Mucosa of descending colon (tissue), 3 donors: ENCODE measurements at regions not wholly inside any gene's neighbourhood (a gene's known extent, or its start where the extent isn't known, plus 50 kb on each side); places are given as distances from the start of the nearest gene placed in this dataset.

ENCODE experiments used
- ATAC-seq: fragments of 200-7000 bp; cut with Tn5 transposase; one replicate; pipeline ENCODE4 v1.9.1; 2020; ENCODE audit warnings: mild to moderate bottlenecking, moderate library complexity
- DNase-seq, 3 donors: peaks; one replicate each; pipeline ENCODE4 v3.0.0-alpha.2; 2020
- H3K36me3 ChIP-seq: fragments of 200-600 bp; one replicate; pipeline ENCODE4 v1.8.0; 2021; ENCODE audit warnings: low read depth, mild to moderate bottlenecking
- H3K4me1 ChIP-seq: fragments of 200-600 bp; one replicate; pipeline ENCODE4 v1.8.0; 2021; ENCODE audit warnings: low read depth, mild to moderate bottlenecking
- H3K4me3 ChIP-seq: fragments of 200-600 bp; one replicate; pipeline ENCODE4 v1.8.0; 2021; ENCODE audit warnings: mild to moderate bottlenecking
- H3K9me3 ChIP-seq: fragments of 200-600 bp; one replicate; pipeline ENCODE4 v1.8.0; 2021; ENCODE audit warnings: mild to moderate bottlenecking
- CTCF ChIP-seq: fragments of 200-600 bp; IDR thresholded peaks from one replicate; pipeline ENCODE4 v1.8.0; 2022; ENCODE audit warnings: antibody characterized with exemption, mild to moderate bottlenecking
- intact Hi-C, 2 donors: fragments of 100-400 bp; cut with DNase I in 1 of 2; cut with micrococcal nuclease in 1 of 2; formaldehyde crosslinking; loops; one replicate each; pipeline versions ENCODE4 v1.11.0 to v1.11.1; 2022; cut with DNase I, micrococcal nuclease
- donor health status: DM: no; HTN: no; CAD: no; lungs with moderate emphysema.
- donor health status: DM: no; HTN: no; CAD: no.
- donor health status: DM: no; HTN: yes; CAD: no.

- Histone ChIP-seq H3K9me3 (no peaks in the 10 kb centered on the region), H3K36me3 (no peaks in the 10 kb centered on the region), H3K4me1 (no peaks in the 10 kb centered on the region), H3K4me3 (no peak overlapping the region)
- TF ChIP-seq CTCF = no peak
- ATAC-seq (no peak), DNase-seq (no peak)
- intact Hi-C loops = no loop called here
Observed at GRCh38 chr14:22262881-22263280, 326.1 kb downstream of the DAD1 start.

- H3K9me3 ChIP-seq = no peaks in the 10 kb centered on the region
- ATAC-seq = no peak
Observed at GRCh38 chr14:22255017-22255950, 333.7 kb downstream of the DAD1 start.

GRCh38 chr14:22252686-22253085, 336.3 kb downstream of the DAD1 start:
- TF ChIP-seq CTCF = no peak
- Histone ChIP-seq H3K36me3 (no peaks in the 10 kb centered on the region), H3K9me3 (no peaks in the 10 kb centered on the region), H3K4me1 (no peaks in the 10 kb centered on the region), H3K4me3 (no peak overlapping the region)
- no peak for ATAC-seq
- intact Hi-C loops = no loop called here
- DNase-seq = no peak

More at GRCh38 chr14:22255017-22255950, 333.7 kb downstream of the DAD1 start:
- no peaks in the 10 kb centered on the region for H3K36me3 ChIP-seq
- intact Hi-C loops = no loop called here
- no peak for TF ChIP-seq CTCF
- no peaks in the 10 kb centered on the region for H3K4me1 ChIP-seq
- DNase-seq = no peak
- H3K4me3 ChIP-seq = no peak overlapping the region

- no peak for ATAC-seq
- H3K9me3 ChIP-seq = no peaks in the 10 kb centered on the region
Observed at GRCh38 chr14:22251090-22251489, 337.9 kb downstream of the DAD1 start.

GRCh38 chr14:22249770-22250169, 339.3 kb downstream of the DAD1 start:
- Histone ChIP-seq H3K9me3 (no peaks in the 10 kb centered on the region), H3K4me1 (no peaks in the 10 kb centered on the region), H3K36me3 (no peaks in the 10 kb centered on the region), H3K4me3 (no peak overlapping the region)
- TF ChIP-seq CTCF = no peak
- no peak for DNase-seq
- intact Hi-C loops = no loop called here
- no peak for ATAC-seq

More at GRCh38 chr14:22251090-22251489, 337.9 kb downstream of the DAD1 start:
- no peaks in the 10 kb centered on the region for H3K36me3 ChIP-seq
- DNase-seq = no peak
- H3K4me3 ChIP-seq = no peak overlapping the region
- H3K4me1 ChIP-seq = no peaks in the 10 kb centered on the region
- intact Hi-C loops = no loop called here
- TF ChIP-seq CTCF = no peak
